Stimulated activated CD4-positive, alpha-beta T cell treated with anti-CD3 and anti-CD28 coated beads, Interleukin-2, amount 100 ng/mL, for 24 hours (primary cell): ENCODE measurements at regions not wholly inside any gene's neighbourhood (a gene's known extent, or its start where the extent isn't known, plus 50 kb on each side); places are given as distances from the start of the nearest gene placed in this dataset.

ENCODE experiments used
- DNase-seq, 2 donors: peaks; one replicate each; pipeline ENCODE4 v3.0.0-alpha.2; 2020

- DNase-seq, result no peak
These were observed 58.0 kb upstream of the SLC7A14 start for GRCh38 chr3:170643831-170644230.

GRCh38 chr3:170642882-170643601, 57.2 kb upstream of the SLC7A14 start:
- no peak for DNase-seq

GRCh38 chr3:170641510-170642236, 55.8 kb upstream of the SLC7A14 start:
- no peak for DNase-seq

- DNase-seq, result no peak
These were observed 54.9 kb upstream of the SLC7A14 start for GRCh38 chr3:170640737-170641171.

- no peak for DNase-seq
These were observed 53.1 kb upstream of the SLC7A14 start for GRCh38 chr3:170638988-170639387.

- DNase-seq, result no peak
These were observed 51.4 kb upstream of the SLC7A14 start for GRCh38 chr3:170637306-170637705.

- DNase-seq, result no peak
These were observed 50.6 kb upstream of the SLC7A14 start for GRCh38 chr3:170636400-170636973.
